GM23338 (cell line): ENCODE measurements at regions not wholly inside any gene's neighbourhood (a gene's known extent, or its start where the extent isn't known, plus 50 kb on each side); places are given as distances from the start of the nearest gene placed in this dataset.

Source experiments
- CREB1 ChIP-seq: fragments of 250-450 bp; sonication (Bioruptor Pico); IDR thresholded peaks from 2 replicates; pipeline ENCODE4 v1.5.0; 2020; ENCODE audit warnings: low read depth, mild to moderate bottlenecking, moderate library complexity
- CTCF ChIP-seq, 2 experiments: fragments of 200-600 bp in 1 of 2; sonication (generic) in 1 of 2; conservative IDR thresholded peaks; 2 replicates each; pipeline versions ENCODE4 v1.5.1 to v1.6.1; 2016 to 2017; ENCODE audit warnings: antibody characterized with exemption in 2 of 2, low read depth in 2 of 2, mild to moderate bottlenecking in 2 of 2, moderate library complexity in 1 of 2
- ETS1 ChIP-seq: IDR thresholded peaks from 2 replicates; pipeline ENCODE4 v1.6.1; 2016; ENCODE audit warnings: antibody characterized with exemption
- EZH2 ChIP-seq: fragments of 200-600 bp; sonication (generic); IDR thresholded peaks from one replicate; pipeline ENCODE4 v1.8.0; 2017; ENCODE audit warnings: antibody characterized with exemption, mild to moderate bottlenecking, low read depth; ENCODE audit not compliant: unreplicated experiment
- EZH2phosphoT487 ChIP-seq: fragments of 200-600 bp; sonication (generic); IDR thresholded peaks from one replicate; pipeline ENCODE4 v1.8.1; 2018; ENCODE audit warnings: antibody characterized with exemption; ENCODE audit not compliant: unreplicated experiment
- JUNB ChIP-seq: IDR thresholded peaks from one replicate; pipeline ENCODE4 v1.6.1; 2016; ENCODE audit warnings: antibody characterized with exemption; ENCODE audit not compliant: unreplicated experiment
- POLR2AphosphoS5 ChIP-seq: IDR thresholded peaks from 2 replicates; pipeline ENCODE4 v1.6.1; 2016; ENCODE audit warnings: antibody characterized with exemption, low read depth
- REST ChIP-seq: IDR thresholded peaks from one replicate; pipeline ENCODE4 v1.6.1; 2018; ENCODE audit warnings: antibody characterized with exemption; ENCODE audit not compliant: unreplicated experiment
- ZNF331 ChIP-seq: fragments of 250-450 bp; sonication (Bioruptor Pico); IDR thresholded peaks from 2 replicates; pipeline ENCODE4 v1.5.0; 2020; ENCODE audit warnings: low read depth, mild to moderate bottlenecking, moderate library complexity

GRCh38 chr4:32133141-32133540, 1413.0 kb downstream of the PCDH7 start:
- no peak for TF ChIP-seq CTCF (conservative IDR thresholded peaks at IDR 0.05; ENCODE audit: low read depth in 2 of 2)
- no peak for TF ChIP-seq EZH2
- TF ChIP-seq POLR2AphosphoS5 = no peak
- TF ChIP-seq REST = no peak
- no peak for TF ChIP-seq CREB1 (CRISPR knock-in tag)
- no peak for TF ChIP-seq EZH2phosphoT487
- TF ChIP-seq JUNB = no peak
- no peak for TF ChIP-seq ETS1
- TF ChIP-seq ZNF331 (CRISPR knock-in tag) = no peak
